ENCODE measurements at regions not wholly inside any gene's neighbourhood (a gene's known extent, or its start where the extent isn't known, plus 50 kb on each side); places are given as distances from the start of the nearest gene placed in this dataset.

DNA sequence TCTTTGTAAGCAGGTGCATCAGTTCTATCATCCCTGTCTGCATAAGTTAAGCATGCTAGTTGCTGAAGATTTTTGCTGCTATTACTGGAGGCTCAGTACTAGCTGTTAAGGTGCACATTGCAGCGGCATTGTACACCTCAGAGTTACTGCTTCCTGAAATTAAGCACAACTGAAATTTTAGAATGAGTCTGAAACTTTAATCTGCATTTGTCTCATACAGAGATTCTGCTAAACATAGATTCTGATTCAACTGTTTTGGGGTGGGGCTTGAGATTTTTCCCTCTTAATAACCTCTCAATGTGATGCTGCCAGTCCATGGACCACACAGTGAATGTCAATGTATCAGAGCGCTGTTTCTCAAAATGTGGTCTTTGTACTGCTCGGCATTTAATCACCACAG lies 585.7 kb upstream of the GCFC2 start:
- TF ChIP-seq BACH2 (CRISPR knock-in tag; IDR thresholded peaks at IDR 0.05; ENCODE audit: borderline replicate concordance) (no peak), ARNTL (CRISPR knock-in tag; IDR thresholded peaks at IDR 0.05; ENCODE audit: borderline replicate concordance, low read depth) (no peak), ZNF565 (CRISPR knock-in tag; conservative IDR thresholded peaks at IDR 0.05; ENCODE audit: low read depth) (no peak), RARB (CRISPR knock-in tag; IDR thresholded peaks at IDR 0.05) (no peak), ZFP3 (CRISPR knock-in tag; IDR thresholded peaks at IDR 0.05) (no peak), ZFP30 (CRISPR knock-in tag; IDR thresholded peaks at IDR 0.05) (no peak), CREB5 (CRISPR knock-in tag; IDR thresholded peaks at IDR 0.05; ENCODE audit: low read depth) (no peak), PATZ1 (CRISPR knock-in tag; IDR thresholded peaks at IDR 0.05; ENCODE audit: borderline replicate concordance) (no peak), CSRNP3 (CRISPR knock-in tag; IDR thresholded peaks at IDR 0.05) (no peak)

Data from SK-N-SH treated with all-trans-retinoic acid at 6 μM for 48 hours (cell line).